ENCODE measurements at regions not wholly inside any gene's neighbourhood (a gene's known extent, or its start where the extent isn't known, plus 50 kb on each side); places are given as distances from the start of the nearest gene placed in this dataset.

DNA sequence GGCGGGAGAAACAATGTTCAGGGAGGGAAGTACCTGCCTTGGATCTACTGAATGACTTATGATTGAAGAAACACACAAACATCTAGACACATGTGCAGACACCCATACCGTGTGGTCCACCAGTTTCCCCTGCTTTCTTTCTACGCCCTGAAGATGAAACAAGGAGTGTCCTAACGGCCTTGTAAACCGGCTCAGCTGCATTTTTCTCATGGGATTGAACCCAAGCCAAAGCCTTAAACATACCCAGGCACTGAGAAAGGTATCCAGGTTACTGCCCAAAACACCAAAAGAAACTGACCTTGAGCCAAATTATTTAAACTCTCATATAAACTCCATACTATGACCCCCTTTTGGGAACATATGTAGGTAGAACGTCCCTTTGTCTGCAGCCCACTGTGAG lies 630.0 kb upstream of the RGS18 start:
- DNase-seq (ENCODE audit: low spot score): no peak
- in situ Hi-C loops (cut with MboI; ENCODE audit: low sequenced_read_pairs, unreplicated experiment): no loop called here
- TF ChIP-seq, protein P1, sequence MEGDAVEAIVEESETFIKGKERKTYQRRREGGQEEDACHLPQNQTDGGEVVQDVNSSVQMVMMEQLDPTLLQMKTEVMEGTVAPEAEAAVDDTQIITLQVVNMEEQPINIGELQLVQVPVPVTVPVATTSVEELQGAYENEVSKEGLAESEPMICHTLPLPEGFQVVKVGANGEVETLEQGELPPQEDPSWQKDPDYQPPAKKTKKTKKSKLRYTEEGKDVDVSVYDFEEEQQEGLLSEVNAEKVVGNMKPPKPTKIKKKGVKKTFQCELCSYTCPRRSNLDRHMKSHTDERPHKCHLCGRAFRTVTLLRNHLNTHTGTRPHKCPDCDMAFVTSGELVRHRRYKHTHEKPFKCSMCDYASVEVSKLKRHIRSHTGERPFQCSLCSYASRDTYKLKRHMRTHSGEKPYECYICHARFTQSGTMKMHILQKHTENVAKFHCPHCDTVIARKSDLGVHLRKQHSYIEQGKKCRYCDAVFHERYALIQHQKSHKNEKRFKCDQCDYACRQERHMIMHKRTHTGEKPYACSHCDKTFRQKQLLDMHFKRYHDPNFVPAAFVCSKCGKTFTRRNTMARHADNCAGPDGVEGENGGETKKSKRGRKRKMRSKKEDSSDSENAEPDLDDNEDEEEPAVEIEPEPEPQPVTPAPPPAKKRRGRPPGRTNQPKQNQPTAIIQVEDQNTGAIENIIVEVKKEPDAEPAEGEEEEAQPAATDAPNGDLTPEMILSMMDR (IDR thresholded peaks at IDR 0.05; ENCODE audit: borderline replicate concordance, control extremely low read depth, extremely low read depth, insufficient read depth, missing control alignments): no peak

DNA sequence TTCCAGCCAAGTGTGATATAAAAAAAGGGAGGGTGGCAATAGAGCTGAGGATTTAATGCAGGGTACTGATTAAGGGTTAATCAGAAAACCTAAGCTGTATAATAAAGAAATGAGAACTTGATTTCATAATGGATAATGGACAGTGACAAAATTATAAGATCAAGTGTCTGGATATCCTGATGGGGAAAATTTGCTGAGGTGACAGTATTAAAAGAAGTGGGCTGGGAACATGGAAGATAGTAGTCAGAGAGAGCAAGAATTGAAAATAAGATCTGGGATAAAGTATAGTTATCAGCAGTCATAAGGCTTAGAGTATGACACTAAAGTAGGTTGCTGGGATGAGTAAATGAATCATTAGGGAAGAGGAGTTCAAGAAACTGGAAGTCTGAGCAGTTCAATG lies 627.3 kb upstream of the RGS18 start:
- TF ChIP-seq, protein P1 (IDR thresholded peaks at IDR 0.05; ENCODE audit: borderline replicate concordance, control extremely low read depth, extremely low read depth, insufficient read depth, missing control alignments): no peak
- in situ Hi-C loops (cut with MboI; ENCODE audit: low sequenced_read_pairs, unreplicated experiment): no loop called here
- DNase-seq (ENCODE audit: low spot score): no peak

DNA sequence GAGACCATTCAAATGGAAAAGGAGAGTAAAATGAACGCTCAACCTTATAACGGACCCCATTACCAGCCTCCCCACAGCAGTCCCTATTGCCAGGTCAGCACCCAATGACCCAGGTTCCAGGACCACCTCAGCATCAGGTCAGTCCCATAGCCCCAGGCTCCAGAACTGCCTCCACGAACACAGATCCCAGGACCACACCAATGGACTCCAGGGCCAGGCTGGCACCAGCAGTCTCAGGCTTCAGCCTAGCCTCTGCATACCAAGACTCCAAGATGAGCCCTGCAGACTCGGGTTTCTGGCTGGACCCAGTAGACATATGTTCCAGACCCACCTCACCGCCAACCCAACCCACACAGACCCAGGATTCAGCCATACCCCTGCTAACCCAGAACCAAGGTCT lies 625.0 kb upstream of the RGS18 start:
- DNase-seq (ENCODE audit: low spot score): no peak
- in situ Hi-C loops (cut with MboI; ENCODE audit: low sequenced_read_pairs, unreplicated experiment): no loop called here

DNA sequence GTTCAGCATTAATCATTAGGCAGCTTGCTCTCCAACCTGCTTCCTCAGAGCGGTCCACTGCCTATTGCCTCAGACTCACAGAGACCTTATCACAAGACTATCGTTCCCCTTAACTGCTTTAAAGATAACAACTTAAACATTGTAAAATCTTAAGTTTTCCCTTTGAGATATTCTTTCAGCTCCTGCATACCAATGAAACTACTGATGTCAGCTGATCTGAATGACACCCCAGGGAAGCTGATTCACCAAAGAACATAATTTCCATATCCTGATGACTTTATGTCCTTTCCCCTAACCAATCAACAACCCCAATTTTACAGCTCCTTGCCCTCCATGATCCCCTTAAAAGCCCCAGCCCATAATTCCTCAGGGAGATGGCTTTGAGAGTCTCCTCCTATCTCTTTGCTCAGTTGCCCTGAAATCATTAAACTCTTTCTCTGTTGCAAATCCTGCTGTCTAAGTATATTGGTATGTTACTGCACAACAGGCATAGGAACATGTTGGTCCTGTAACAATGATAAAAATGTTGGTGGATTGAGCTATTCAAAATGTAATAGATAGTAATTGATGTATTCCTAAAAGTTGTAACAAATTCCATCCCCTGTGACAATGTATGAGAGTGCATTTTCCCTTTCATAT lies 621.4 kb upstream of the RGS18 start:
- no peak for DNase-seq (ENCODE audit: low spot score)
- in situ Hi-C loops (cut with MboI; ENCODE audit: low sequenced_read_pairs, unreplicated experiment): no loop called here
- TF ChIP-seq, protein P1 (IDR thresholded peaks at IDR 0.05; ENCODE audit: borderline replicate concordance, control extremely low read depth, extremely low read depth, insufficient read depth, missing control alignments): no peak

More for the DNA sequence above, 625.0 kb upstream of the RGS18 start:
- TF ChIP-seq, protein P1 (IDR thresholded peaks at IDR 0.05; ENCODE audit: borderline replicate concordance, control extremely low read depth, extremely low read depth, insufficient read depth, missing control alignments): no peak

DNA sequence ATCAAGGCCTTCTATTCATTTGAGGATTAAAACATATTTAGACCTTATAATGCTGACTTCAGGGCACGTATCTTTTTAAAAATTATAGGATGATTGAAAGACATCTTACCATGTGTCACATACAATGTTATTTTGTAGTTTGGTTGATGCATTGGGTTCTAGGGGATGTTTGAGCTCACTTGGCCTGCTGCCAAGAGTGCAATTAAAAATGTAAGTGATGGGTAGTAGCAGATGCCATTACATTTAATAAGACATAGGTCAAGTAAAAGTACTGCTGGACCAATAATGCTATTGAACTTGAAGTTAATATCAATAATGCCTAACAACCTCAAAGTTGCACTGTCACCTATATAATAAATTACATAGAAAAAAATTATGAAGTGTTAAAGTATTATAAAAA lies 616.5 kb upstream of the RGS18 start:
- in situ Hi-C loops (cut with MboI; ENCODE audit: low sequenced_read_pairs, unreplicated experiment): no loop called here
- DNase-seq (ENCODE audit: low spot score): no peak
- TF ChIP-seq, protein P1 (IDR thresholded peaks at IDR 0.05; ENCODE audit: borderline replicate concordance, control extremely low read depth, extremely low read depth, insufficient read depth, missing control alignments): no peak

DNA sequence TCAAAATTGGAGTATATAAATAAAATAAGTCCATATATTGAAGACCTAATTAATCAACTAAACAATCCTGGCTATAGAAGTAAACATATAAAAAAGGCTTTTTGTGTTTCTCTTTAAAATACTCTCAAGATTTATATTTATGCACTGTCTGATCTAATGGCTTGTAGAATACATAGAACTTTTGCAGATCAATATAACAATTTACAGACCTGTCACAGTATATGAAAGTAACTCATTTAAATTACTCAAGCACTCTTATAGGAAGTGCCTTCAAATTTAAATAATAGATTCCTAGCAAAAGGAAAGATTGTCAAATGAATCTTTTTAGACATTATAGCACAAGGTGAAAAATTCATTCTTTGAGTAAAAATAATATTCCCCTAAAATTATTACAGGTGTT lies 615.8 kb upstream of the RGS18 start:
- DNase-seq (ENCODE audit: low spot score): no peak
- TF ChIP-seq, protein P1 (IDR thresholded peaks at IDR 0.05; ENCODE audit: borderline replicate concordance, control extremely low read depth, extremely low read depth, insufficient read depth, missing control alignments): no peak
- in situ Hi-C loops (cut with MboI; ENCODE audit: low sequenced_read_pairs, unreplicated experiment): no loop called here

Data from GM13976 (cell line).